IMR-90 (cell line): ENCODE measurements at regions not wholly inside any gene's neighbourhood (a gene's known extent, or its start where the extent isn't known, plus 50 kb on each side); places are given as distances from the start of the nearest gene placed in this dataset.

Source experiments
- ATAC-seq: fragments of 200-7000 bp; cut with Tn5 transposase; 2 replicates; pipeline ENCODE4 v1.9.1; 2020; ENCODE audit warnings: low read depth, mild to moderate bottlenecking, moderate library complexity
- BruUV-seq: library from RNA; stranded (reverse); fragments of 400-500 nt; replicated peaks from 2 replicates; lab custom pipeline; 2021; lab: Mats Ljungman, UMichigan
- CTCF ChIA-PET: fragments of 300-600 bp; formaldehyde crosslinking; extraction: SDS; loops from one replicate; lab custom pipeline; 2021; ENCODE audit warnings: antibody characterized with exemption; lab: Yijun Ruan, JAX
- POLR2A ChIA-PET: fragments of 300-600 bp; sonication (Branson Sonifier 250); formaldehyde crosslinking; loops from one replicate; lab custom pipeline; 2022; ENCODE audit warnings: antibody characterized with exemption; ENCODE audit not compliant: unreplicated experiment; lab: Charles Lee
- DNase-seq: peaks from one replicate; pipeline ENCODE4 v3.0.0; 2013
- H2AFZ ChIP-seq: replicated peaks from 2 replicates; pipeline ENCODE3; 2013; ENCODE audit warnings: low read length, mild to moderate bottlenecking; ENCODE audit not compliant: poor library complexity
- H2AK5ac ChIP-seq: 2 replicates; pipeline ENCODE4 v1.6.1; 2013; ENCODE audit warnings: low read depth, low read length, inconsistent platforms
- H2AK9ac ChIP-seq: replicated peaks from 2 replicates; pipeline ENCODE3; 2013; ENCODE audit warnings: mild to moderate bottlenecking, low read depth, low read length, moderate library complexity; ENCODE audit not compliant: poor library complexity
- H2BK120ac ChIP-seq: 2 replicates; pipeline ENCODE4 v1.6.1; 2013; ENCODE audit warnings: low read depth, low read length, inconsistent platforms
- H2BK15ac ChIP-seq: 3 replicates; pipeline ENCODE4 v1.6.1; 2013; ENCODE audit warnings: low read depth, low read length, inconsistent platforms
- H2BK20ac ChIP-seq: 2 replicates; pipeline ENCODE4 v1.6.1; 2013; ENCODE audit warnings: low read depth, mild to moderate bottlenecking, inconsistent platforms, low read length, moderate library complexity
- H2BK5ac ChIP-seq: 2 replicates; pipeline ENCODE4 v1.6.1; 2013; ENCODE audit warnings: mild to moderate bottlenecking, low read depth, low read length, inconsistent platforms; ENCODE audit not compliant: poor library complexity, severe bottlenecking
- H3K14ac ChIP-seq: replicated peaks from 2 replicates; pipeline ENCODE4 v1.6.1; 2013; ENCODE audit warnings: low read depth, low read length, inconsistent platforms
- H3K18ac ChIP-seq: 2 replicates; pipeline ENCODE4 v1.6.1; 2013; ENCODE audit warnings: low read depth, low read length, control low read depth
- H3K23ac ChIP-seq: 2 replicates; pipeline ENCODE4 v1.6.1; 2013; ENCODE audit warnings: low read depth, low read length, inconsistent platforms
- H3K27ac ChIP-seq: 2 replicates; pipeline ENCODE4 v1.5.1; 2013; ENCODE audit warnings: mild to moderate bottlenecking, control low read depth, low read length; ENCODE audit not compliant: insufficient read depth
- H3K27me3 ChIP-seq: 2 replicates; pipeline ENCODE4 v1.6.1; 2013; ENCODE audit warnings: low read length; ENCODE audit not compliant: control insufficient read depth, insufficient read depth
- H3K36me3 ChIP-seq: 2 replicates; pipeline ENCODE4 v1.6.1; 2013; ENCODE audit warnings: low read length, mixed read lengths; ENCODE audit not compliant: control insufficient read depth, insufficient read depth
- H3K4ac ChIP-seq: 2 replicates; pipeline ENCODE4 v1.6.1; 2013; ENCODE audit warnings: low read depth, low read length, inconsistent platforms
- H3K4me1 ChIP-seq: 2 replicates; pipeline ENCODE4 v1.6.1; 2013; ENCODE audit warnings: low read length, mixed read lengths; ENCODE audit not compliant: control insufficient read depth, insufficient read depth
- H3K4me2 ChIP-seq: 2 replicates; pipeline ENCODE4 v1.6.1; 2013; ENCODE audit warnings: low read depth, mild to moderate bottlenecking, control low read depth, low read length, moderate library complexity
- H3K4me3 ChIP-seq: 2 replicates; pipeline ENCODE4 v1.5.1; 2013; ENCODE audit warnings: low read depth, mild to moderate bottlenecking, control low read depth, low read length, moderate library complexity; ENCODE audit not compliant: insufficient read depth
- H3K56ac ChIP-seq: 2 replicates; pipeline ENCODE4 v1.6.1; 2013; ENCODE audit warnings: low read length, inconsistent platforms; ENCODE audit not compliant: insufficient read depth; ENCODE audit errors: extremely low read depth
- H3K79me1 ChIP-seq, 2 experiments: 2 replicates each; pipeline ENCODE4 v1.6.1; 2013; ENCODE audit warnings: low read length in 2 of 2, inconsistent platforms in 1 of 2, low read depth in 1 of 2
- H3K9ac ChIP-seq: 2 replicates; pipeline ENCODE4 v1.6.1; 2013; ENCODE audit warnings: low read depth, low read length, control low read depth
- H3K9me1 ChIP-seq: 2 replicates; pipeline ENCODE4 v1.6.1; 2013; ENCODE audit warnings: low read length, inconsistent platforms; ENCODE audit not compliant: insufficient read depth
- H3K9me3 ChIP-seq: 2 replicates; pipeline ENCODE4 v1.6.1; 2013; ENCODE audit warnings: low read length; ENCODE audit not compliant: control insufficient read depth, insufficient read depth
- H4K20me1 ChIP-seq: 2 replicates; pipeline ENCODE4 v1.6.1; 2013; ENCODE audit warnings: low read length, inconsistent platforms; ENCODE audit not compliant: insufficient read depth
- H4K5ac ChIP-seq: 2 replicates; pipeline ENCODE4 v1.6.1; 2013; ENCODE audit warnings: mild to moderate bottlenecking, low read depth, low read length, control low read depth
- H4K8ac ChIP-seq, 2 experiments: 2 replicates each; pipeline ENCODE4 v1.6.1; 2013; ENCODE audit warnings: low read depth in 2 of 2, low read length in 2 of 2, control low read depth in 1 of 2, inconsistent platforms in 1 of 2
- H4K91ac ChIP-seq: 2 replicates; pipeline ENCODE4 v1.6.1; 2013; ENCODE audit warnings: low read depth, low read length, inconsistent platforms; ENCODE audit not compliant: insufficient read depth
- CHD1 ChIP-seq: IDR thresholded peaks from 2 replicates; pipeline ENCODE4 v1.6.1; 2012; ENCODE audit warnings: low read depth, low read length, improper control_type of control experiment
- FOS ChIP-seq: fragments of 150-350 bp; IDR thresholded peaks from 2 replicates; pipeline ENCODE4 v1.6.1; 2016; ENCODE audit warnings: low read depth, low read length
- MAZ ChIP-seq: IDR thresholded peaks from 2 replicates; pipeline ENCODE4 v1.6.1; 2012; ENCODE audit warnings: low read depth, mild to moderate bottlenecking, low read length, improper control_type of control experiment, moderate library complexity, borderline replicate concordance
- MXI1 ChIP-seq: IDR thresholded peaks from 2 replicates; pipeline ENCODE4 v1.6.1; 2012; ENCODE audit warnings: low read depth, mild to moderate bottlenecking, low read length, moderate library complexity, borderline replicate concordance
- NFE2L2 ChIP-seq: fragments of 150-350 bp; IDR thresholded peaks from 2 replicates; pipeline ENCODE4 v1.6.1; 2016; ENCODE audit warnings: low read depth, mild to moderate bottlenecking, low read length
- POLR2A ChIP-seq: IDR thresholded peaks from 2 replicates; pipeline ENCODE4 v1.6.1; 2012; ENCODE audit warnings: mild to moderate bottlenecking, low read depth, low read length
- RAD21 ChIP-seq: IDR thresholded peaks from 2 replicates; pipeline ENCODE4 v1.6.1; 2012; ENCODE audit warnings: low read length, improper control_type of control experiment
- RCOR1 ChIP-seq: IDR thresholded peaks from 2 replicates; pipeline ENCODE4 v1.6.1; 2012; ENCODE audit warnings: mild to moderate bottlenecking, low read length, improper control_type of control experiment; ENCODE audit not compliant: insufficient replicate concordance
- RFX5 ChIP-seq: IDR thresholded peaks from 2 replicates; pipeline ENCODE4 v1.8.0; 2012; ENCODE audit warnings: low read depth, mild to moderate bottlenecking, low read length, moderate library complexity
- SMC3 ChIP-seq: fragments of 150-350 bp; IDR thresholded peaks from 2 replicates; pipeline ENCODE4 v1.6.1; 2016; ENCODE audit warnings: low read depth, mild to moderate bottlenecking, antibody characterized with exemption, low read length, moderate library complexity
- WGBS, 2 experiments: methylation state at CpG; one replicate each; pipeline versions ENCODE4 v1.1.5 to v1.1.7; 2013; ENCODE audit warnings: missing lambda C conversion rate in 2 of 2; ENCODE audit not compliant: insufficient read length in 1 of 2; ENCODE audit errors: extremely low coverage in 2 of 2; 5-methylcytosine and 5-hydroxymethylcytosine counted together
- dilution Hi-C: fragments of 300-500 bp; cut with HindIII; formaldehyde crosslinking; loops from one replicate; pipeline ENCODE4 v1.14.3; 2018; ENCODE audit warnings: low sequenced_read_pairs; ENCODE audit not compliant: unreplicated experiment
- in situ Hi-C: fragments of 300-500 bp; cut with MboI; formaldehyde crosslinking; loops from 3 replicates; pipeline ENCODE4 v1.14.3; 2019; ENCODE audit warnings: low sequenced_read_pairs, inconsistent platforms, mixed read lengths
- intact Hi-C: fragments of 100-400 bp; cut with micrococcal nuclease; formaldehyde crosslinking; loops from 2 replicates; pipeline ENCODE4 v1.10.0; 2022
- TF ChIP-seq, protein P1 (sequence below): conservative IDR thresholded peaks from 2 replicates; pipeline ENCODE4 v1.5.1; 2012; ENCODE audit warnings: mild to moderate bottlenecking, low read depth, low read length, improper control_type of control experiment
- TF ChIP-seq, protein P2 (sequence below): fragments of 150-350 bp; IDR thresholded peaks from 2 replicates; pipeline ENCODE4 v1.6.1; 2017; ENCODE audit warnings: mild to moderate bottlenecking, antibody characterized with exemption, low read length, low read depth
- TF ChIP-seq, protein P3 (sequence below): fragments of 150-350 bp; IDR thresholded peaks from 2 replicates; pipeline ENCODE4 v1.6.1; 2016; ENCODE audit warnings: low read depth, mild to moderate bottlenecking, low read length, moderate library complexity, borderline replicate concordance

DNA sequence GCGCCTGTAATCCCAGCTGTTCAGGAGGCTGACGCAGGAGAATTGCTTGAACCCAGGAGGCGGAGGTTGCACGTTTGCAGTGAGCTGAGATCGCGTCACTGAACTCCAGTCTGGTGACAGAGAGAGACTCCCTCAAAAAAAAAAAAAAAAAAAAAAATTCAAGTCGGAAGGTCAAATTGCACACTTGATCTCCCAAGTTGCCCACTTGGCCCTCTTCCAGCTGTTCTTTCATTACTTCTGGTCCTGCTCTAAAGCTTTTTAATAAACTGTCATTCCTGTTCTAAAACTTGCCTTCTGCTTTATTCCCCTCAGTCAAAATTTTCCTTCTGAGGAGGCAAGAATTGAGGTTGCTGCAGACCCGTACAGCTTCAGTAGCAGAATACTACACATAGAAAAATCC lies 2358.0 kb downstream of the ARAP2 start:
- no peak overlapping the region for H2AK9ac ChIP-seq
- no peak overlapping the region for H2AFZ ChIP-seq
- no peak overlapping the region for H2BK120ac ChIP-seq
- ATAC-seq = no peak
- no peak overlapping the region for H3K9ac ChIP-seq
- ChIA-PET POLR2A (no interaction called here), CTCF (no interaction called here)
- H2BK20ac ChIP-seq = no peak overlapping the region
- H3K27me3 ChIP-seq = no peaks in the 10 kb centered on the region
- H4K20me1 ChIP-seq = no peaks in the 10 kb centered on the region
- H4K5ac ChIP-seq = no peak overlapping the region
- intact Hi-C loops (no loop called here), dilution Hi-C loops (no loop called here), in situ Hi-C loops (no loop called here)
- 80% methylated on average over 1 of the region's 8 CpGs; no CpG with 5 or more reads in 1 of the 2 experiments for WGBS, 2 experiments
- H2AK5ac ChIP-seq = no peak overlapping the region
- no peak overlapping the region for H3K14ac ChIP-seq
- H3K79me1 ChIP-seq = no peaks in the 10 kb centered on the region
- H4K8ac ChIP-seq = no peak overlapping the region
- H3K4me3 ChIP-seq = no peak overlapping the region
- no peaks in the 10 kb centered on the region for H3K9me1 ChIP-seq
- no peaks in the 10 kb centered on the region for H3K36me3 ChIP-seq
- no peaks in the 10 kb centered on the region for H3K9me3 ChIP-seq
- H3K23ac ChIP-seq = no peak overlapping the region
- H2BK5ac ChIP-seq = no peak overlapping the region
- H4K91ac ChIP-seq = no peak overlapping the region
- no peak overlapping the region for H3K56ac ChIP-seq
- H3K4ac ChIP-seq = no peak overlapping the region
- TF ChIP-seq RCOR1 = no peak
- no peak for TF ChIP-seq MAZ
- TF ChIP-seq, protein P1, sequence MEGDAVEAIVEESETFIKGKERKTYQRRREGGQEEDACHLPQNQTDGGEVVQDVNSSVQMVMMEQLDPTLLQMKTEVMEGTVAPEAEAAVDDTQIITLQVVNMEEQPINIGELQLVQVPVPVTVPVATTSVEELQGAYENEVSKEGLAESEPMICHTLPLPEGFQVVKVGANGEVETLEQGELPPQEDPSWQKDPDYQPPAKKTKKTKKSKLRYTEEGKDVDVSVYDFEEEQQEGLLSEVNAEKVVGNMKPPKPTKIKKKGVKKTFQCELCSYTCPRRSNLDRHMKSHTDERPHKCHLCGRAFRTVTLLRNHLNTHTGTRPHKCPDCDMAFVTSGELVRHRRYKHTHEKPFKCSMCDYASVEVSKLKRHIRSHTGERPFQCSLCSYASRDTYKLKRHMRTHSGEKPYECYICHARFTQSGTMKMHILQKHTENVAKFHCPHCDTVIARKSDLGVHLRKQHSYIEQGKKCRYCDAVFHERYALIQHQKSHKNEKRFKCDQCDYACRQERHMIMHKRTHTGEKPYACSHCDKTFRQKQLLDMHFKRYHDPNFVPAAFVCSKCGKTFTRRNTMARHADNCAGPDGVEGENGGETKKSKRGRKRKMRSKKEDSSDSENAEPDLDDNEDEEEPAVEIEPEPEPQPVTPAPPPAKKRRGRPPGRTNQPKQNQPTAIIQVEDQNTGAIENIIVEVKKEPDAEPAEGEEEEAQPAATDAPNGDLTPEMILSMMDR = no peak
- no peak for TF ChIP-seq RAD21
- TF ChIP-seq SMC3 = no peak
- no peak for TF ChIP-seq POLR2A
- no peak for TF ChIP-seq MXI1
- no peak for TF ChIP-seq FOS
- TF ChIP-seq, protein P2, sequence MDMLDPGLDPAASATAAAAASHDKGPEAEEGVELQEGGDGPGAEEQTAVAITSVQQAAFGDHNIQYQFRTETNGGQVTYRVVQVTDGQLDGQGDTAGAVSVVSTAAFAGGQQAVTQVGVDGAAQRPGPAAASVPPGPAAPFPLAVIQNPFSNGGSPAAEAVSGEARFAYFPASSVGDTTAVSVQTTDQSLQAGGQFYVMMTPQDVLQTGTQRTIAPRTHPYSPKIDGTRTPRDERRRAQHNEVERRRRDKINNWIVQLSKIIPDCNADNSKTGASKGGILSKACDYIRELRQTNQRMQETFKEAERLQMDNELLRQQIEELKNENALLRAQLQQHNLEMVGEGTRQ = no peak
- TF ChIP-seq, protein P3, sequence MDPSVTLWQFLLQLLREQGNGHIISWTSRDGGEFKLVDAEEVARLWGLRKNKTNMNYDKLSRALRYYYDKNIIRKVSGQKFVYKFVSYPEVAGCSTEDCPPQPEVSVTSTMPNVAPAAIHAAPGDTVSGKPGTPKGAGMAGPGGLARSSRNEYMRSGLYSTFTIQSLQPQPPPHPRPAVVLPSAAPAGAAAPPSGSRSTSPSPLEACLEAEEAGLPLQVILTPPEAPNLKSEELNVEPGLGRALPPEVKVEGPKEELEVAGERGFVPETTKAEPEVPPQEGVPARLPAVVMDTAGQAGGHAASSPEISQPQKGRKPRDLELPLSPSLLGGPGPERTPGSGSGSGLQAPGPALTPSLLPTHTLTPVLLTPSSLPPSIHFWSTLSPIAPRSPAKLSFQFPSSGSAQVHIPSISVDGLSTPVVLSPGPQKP = no peak
- no peak for TF ChIP-seq NFE2L2
- no peak for TF ChIP-seq CHD1
- no peak for TF ChIP-seq RFX5
- no TSS peak for BruUV-seq
- no peak overlapping the region for H3K27ac ChIP-seq
- H3K18ac ChIP-seq = no peak overlapping the region
- no peaks in the 10 kb centered on the region for H3K4me1 ChIP-seq
- H3K4me2 ChIP-seq = no peak overlapping the region
- no peak overlapping the region for H2BK15ac ChIP-seq
- no peak for DNase-seq
